NK-92 treated with Interleukin-12 subunit alpha and Interleukin-12 subunit beta, amount 100 ng/mL, for 24 hours (cell line): ENCODE measurements at regions not wholly inside any gene's neighbourhood (a gene's known extent, or its start where the extent isn't known, plus 50 kb on each side); places are given as distances from the start of the nearest gene placed in this dataset.

ENCODE experiments used
- DNase-seq: peaks from one replicate; lab custom pipeline; 2025; lab: John Stamatoyannopoulos, UW

GRCh38 chr2:194264586-194264985 is 1392.4 kb upstream of the SLC39A10 start:
- DNase-seq = no peak

DNA sequence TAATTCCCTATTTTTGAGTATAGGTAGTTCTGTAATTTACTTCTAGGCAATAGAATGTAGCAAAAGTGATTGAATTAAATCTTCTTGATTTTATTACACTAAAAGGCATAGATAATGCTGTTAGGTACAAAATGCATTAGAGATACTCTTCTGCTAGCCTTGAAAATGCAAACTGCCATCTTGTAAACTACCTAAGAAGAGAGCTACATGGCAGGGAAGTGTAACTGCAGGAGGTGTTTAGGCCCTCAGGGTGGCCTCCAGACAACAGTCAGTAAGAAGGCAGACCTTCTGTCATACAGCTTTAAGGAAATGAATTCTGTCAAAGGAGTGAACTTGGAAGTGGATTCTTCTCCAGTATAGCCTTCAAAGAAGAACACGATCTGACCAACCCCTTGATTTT is 1396.8 kb upstream of the SLC39A10 start:
- DNase-seq = no peak

DNA sequence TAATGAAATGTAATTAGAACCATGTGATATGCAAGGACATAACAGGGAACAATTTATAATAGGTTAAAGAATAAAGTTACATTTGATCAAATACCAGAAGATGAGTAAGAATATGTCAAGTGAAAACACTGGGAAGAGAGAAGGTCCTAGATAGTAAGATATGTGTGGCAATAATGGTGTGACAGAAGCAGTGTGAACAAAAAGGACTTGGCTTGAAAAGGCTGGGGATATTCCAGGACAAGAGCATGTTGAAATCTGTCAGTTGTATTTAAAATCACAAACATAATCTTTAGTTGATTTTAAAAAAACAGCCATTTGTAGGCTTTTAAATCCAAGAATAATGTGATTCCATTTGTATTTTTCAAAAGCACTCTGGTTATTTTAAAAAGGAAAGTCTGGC is 1399.9 kb upstream of the SLC39A10 start:
- no peak for DNase-seq

GRCh38 chr2:194253528-194254259 is 1403.3 kb upstream of the SLC39A10 start:
- DNase-seq = no peak

GRCh38 chr2:194252127-194252526 is 1404.9 kb upstream of the SLC39A10 start:
- no peak for DNase-seq

- no peak for DNase-seq
Measured at GRCh38 chr2:194232600-194232999, 1424.4 kb upstream of the SLC39A10 start.

GRCh38 chr2:194223218-194223617 is 1433.8 kb upstream of the SLC39A10 start:
- no peak for DNase-seq

DNA sequence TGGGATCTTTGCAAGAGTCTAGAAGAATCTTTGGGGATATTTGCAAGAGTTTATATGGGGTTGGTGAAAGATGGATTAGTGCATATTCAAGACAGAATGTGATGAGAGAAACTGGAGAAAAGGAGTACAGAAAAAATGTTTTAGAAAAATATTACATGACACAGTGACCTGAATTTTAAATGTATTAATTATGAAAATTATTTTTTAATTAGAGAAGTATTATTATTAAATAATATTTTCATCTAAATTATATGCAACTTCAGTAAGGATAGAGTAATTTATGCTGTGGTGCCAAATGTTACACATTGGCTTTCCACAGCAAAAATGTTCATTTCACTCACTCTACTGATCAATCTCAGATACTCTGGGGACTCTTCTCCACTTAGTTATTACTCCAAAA is 1442.8 kb upstream of the SLC39A10 start:
- DNase-seq = no peak

GRCh38 chr2:194205568-194206227 is 1451.3 kb upstream of the SLC39A10 start:
- DNase-seq = no peak

DNA sequence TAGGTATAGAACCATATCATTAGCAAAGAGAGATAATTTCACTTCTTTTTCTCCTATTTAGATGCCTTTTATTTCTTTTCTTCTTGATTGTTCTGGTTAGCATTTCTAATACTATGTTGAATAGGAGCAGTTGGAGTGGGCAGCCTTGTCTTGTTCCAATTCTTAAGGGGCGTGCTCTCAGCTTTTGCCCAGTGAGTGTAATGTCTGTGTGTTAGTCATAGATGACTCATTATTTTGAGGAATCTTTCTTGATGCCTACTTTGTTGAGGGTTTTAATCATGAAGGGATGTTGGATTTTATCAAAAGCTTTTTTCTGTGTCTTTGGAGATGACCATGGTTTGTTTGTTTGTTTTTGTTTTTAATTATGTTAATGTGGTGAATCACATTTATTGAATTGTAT is 1453.1 kb upstream of the SLC39A10 start:
- no peak for DNase-seq

DNA sequence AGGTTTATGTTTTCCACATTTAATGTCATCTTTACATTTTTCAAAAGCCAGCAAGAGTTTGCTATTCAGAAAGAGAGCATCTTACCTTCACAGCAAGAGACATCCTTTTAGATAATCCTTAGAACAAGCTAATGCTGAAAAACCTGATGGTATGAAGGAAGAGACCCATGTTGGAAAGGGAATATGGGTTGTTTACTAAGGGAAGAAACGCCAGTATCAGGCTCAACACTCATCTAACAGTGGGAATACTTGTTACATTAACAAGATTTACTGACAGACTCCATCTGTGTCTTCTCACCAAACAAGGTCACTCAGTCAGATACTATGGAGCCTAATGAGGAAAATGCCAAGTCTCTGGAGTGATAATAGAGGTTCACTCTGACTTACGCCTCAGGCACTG is 1474.1 kb upstream of the SLC39A10 start:
- DNase-seq = no peak

- DNase-seq = no peak
Measured at GRCh38 chr2:194176134-194176533, 1480.9 kb upstream of the SLC39A10 start.

GRCh38 chr2:194166818-194167217 is 1490.2 kb upstream of the SLC39A10 start:
- no peak for DNase-seq

GRCh38 chr2:194155431-194155830 is 1501.6 kb upstream of the SLC39A10 start:
- no peak for DNase-seq

GRCh38 chr2:194151231-194151630 is 1505.8 kb upstream of the SLC39A10 start:
- DNase-seq = no peak

GRCh38 chr2:194135463-194135862 is 1521.6 kb upstream of the SLC39A10 start:
- DNase-seq = no peak

GRCh38 chr2:194128810-194129209 is 1528.2 kb upstream of the SLC39A10 start:
- no peak for DNase-seq

- DNase-seq = no peak
Measured at GRCh38 chr2:194126418-194126817, 1530.6 kb upstream of the SLC39A10 start.

DNA sequence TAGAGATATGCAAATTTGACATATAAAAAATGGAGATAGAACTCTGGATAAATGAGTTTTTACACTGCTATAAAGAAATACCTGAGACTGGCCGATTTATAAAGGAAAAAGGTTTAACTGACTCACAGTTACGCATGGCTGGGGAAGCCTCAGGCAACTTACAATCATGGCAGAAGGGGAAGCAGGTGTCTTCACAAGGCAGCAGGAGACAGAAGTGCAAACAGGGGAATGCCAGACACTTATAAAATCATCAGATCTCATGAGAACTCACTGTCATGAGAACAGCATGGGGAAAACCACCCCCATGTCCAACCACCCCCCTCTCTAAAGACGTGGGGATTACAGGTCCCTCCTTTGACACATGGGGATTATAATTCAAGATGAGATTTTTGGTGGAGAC is 1540.2 kb upstream of the SLC39A10 start:
- DNase-seq = no peak

GRCh38 chr2:194105358-194105757 is 1551.7 kb upstream of the SLC39A10 start:
- no peak for DNase-seq

GRCh38 chr2:194104687-194105086 is 1552.3 kb upstream of the SLC39A10 start:
- no peak for DNase-seq

DNA sequence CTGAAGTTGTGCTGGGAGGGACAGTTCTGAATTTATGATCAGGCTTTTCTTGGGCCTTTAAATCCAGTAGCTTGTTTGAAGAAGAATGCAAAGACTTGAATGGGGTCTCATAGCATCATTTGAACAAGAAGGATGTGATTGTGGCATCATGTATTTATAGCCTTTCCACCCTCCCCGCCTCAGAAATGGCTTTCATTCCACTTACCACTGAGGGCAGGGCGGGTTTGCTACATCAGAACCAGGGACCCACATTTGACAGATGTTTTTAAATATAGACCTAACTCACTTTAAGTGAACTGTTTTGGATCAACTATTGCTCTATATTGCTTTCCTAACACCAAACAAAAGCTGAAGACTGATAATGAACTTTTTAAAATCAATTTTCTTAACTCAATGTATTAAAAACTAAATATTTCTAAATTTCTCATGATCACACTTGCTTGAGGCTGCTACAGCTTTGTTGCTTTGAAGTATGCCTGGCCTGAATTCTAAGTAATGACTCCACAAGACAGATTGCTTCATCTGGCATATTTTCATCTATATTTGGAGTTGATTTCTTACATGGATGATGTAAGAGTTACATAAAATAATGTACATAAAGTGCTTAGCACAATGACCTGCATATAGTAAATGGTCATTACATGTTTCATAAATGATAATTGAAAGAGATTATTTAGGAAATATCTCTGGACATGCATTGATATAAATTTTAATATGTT is 1552.9 kb upstream of the SLC39A10 start:
- no peak for DNase-seq

DNA sequence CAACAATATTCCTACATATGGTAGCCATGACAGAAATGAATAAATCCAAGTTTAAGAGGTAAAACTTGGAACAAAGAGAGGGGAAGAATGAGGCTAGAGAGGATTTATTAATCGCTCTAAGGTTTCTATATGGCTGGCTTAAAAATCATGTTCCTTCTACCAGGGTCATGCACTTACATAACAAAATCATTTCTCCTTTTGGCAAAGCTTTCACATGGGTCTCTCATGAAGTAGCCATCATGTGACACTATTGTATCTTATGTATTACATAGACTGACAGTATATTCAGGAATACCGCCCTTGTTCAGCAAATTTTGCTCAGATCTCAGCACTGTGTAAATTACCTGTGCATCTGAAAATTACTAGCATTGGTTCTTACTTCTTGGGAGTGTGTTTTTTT is 1554.5 kb upstream of the SLC39A10 start:
- no peak for DNase-seq
